GM18502 (cell line): ENCODE measurements at regions not wholly inside any gene's neighbourhood (a gene's known extent, or its start where the extent isn't known, plus 50 kb on each side); places are given as distances from the start of the nearest gene placed in this dataset.

Experiments
- ATAC-seq: cut with Tn5 transposase; IDR thresholded peaks from one replicate; pipeline ENCODE4 v1.9.1; 2021; ENCODE audit warnings: mild to moderate bottlenecking; ENCODE audit not compliant: unreplicated experiment, poor library complexity

DNA sequence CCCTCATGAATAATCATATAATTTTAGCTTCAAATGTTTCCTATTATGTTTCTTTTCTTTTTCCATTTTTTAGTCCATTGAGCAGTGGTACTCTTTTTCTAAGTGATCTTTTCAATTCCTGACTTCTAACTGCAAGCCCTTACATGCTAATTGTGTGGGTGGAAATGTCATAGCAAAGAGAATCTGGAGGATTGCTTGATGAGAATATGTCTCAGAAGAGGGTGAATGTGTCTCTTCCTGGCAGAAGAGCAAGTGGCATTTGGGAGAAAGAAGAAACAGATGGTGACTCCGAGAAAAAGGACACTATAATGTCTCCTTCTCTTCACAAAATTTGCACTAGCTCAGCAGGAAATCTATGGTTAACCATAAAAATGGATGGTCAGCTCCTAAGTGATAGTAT lies 2320.0 kb downstream of the PCDH9 start:
- no peak for ATAC-seq

DNA sequence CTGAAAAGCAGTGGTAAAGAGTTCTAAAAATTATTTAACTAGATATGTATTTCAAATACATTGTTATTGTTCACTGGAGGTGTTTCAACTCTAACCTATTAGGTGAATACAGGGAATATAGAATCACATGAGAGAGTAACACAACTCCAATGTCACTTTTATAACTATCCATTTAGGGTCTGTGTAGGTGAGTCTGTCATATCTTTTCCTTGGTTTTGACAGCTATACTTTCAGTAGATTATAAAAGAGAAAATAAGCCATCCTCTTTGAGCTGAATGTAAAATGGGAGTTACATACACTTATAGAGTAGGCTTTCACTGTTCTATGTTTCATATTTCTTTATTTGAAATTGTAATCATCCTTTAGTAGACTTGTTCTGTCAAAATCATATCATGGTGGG lies 2321.0 kb downstream of the PCDH9 start:
- no peak for ATAC-seq

GRCh38 chr13:64900039-64900438 lies 2330.1 kb downstream of the PCDH9 start:
- no peak for ATAC-seq

- ATAC-seq, result no peak
Measured at GRCh38 chr13:64884976-64885375, 2345.2 kb downstream of the PCDH9 start.

- ATAC-seq, result no peak
Measured at GRCh38 chr13:64877176-64877575, 2353.0 kb downstream of the PCDH9 start.

DNA sequence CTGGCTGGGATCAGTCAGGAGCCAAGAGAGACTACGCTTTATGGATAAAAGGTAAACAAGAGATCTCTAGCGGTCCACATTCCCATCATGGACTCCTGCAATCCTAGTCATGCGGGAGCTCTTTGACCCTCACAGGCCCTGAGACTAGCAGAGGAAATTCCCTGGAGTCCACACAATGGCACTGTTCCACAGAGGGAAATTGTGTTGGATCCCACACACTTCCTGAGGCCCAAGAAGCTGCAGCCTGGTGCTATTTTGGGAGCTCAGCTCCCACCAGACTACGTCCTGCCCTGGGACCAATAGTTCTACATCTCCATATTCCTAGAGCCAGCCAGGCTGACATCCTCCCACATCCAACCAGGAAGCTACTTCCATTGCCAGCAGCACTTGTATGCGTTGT lies 2358.4 kb downstream of the PCDH9 start:
- ATAC-seq, result no peak

- ATAC-seq, result no peak
Measured at GRCh38 chr13:64869539-64869938, 2360.6 kb downstream of the PCDH9 start.

GRCh38 chr13:64867856-64868255 lies 2362.3 kb downstream of the PCDH9 start:
- ATAC-seq, result no peak

DNA sequence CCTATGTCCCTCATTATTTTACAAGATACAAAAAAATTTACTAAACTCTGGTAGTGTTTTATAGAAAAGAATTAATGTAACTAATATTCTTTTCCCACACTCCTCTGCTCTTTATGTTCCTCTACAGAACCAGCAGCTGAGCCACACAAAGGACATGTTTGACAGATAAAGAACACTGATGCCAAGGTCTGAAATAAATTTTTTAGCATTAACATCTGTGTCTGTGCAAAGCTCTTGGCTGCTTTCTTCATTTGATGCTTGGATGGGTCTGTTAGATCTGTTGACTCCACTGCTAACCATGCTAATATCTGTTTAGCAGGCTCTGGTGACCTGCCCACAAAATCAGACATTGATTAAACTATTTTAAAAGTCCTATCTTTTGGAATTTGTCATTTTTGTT lies 2363.8 kb downstream of the PCDH9 start:
- no peak for ATAC-seq

DNA sequence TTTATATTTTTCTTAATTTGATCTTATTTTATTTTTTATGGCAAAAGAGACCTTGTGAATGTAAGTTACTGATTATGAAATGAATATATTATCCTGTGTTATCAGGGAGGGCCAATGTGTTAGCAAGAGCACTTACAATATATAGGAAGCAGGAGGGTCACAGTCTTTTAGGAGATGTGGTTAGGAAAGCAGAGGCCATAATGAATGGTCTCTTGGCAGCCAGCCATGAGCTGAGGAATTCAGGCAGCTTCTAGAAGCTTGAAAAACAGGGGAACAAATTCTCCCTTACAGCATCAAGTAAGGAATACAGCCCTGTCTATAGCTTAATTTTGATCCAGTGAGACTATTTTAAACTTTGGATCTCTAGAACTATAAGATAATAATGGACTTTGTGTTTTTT lies 2374.6 kb downstream of the PCDH9 start:
- ATAC-seq, result no peak

DNA sequence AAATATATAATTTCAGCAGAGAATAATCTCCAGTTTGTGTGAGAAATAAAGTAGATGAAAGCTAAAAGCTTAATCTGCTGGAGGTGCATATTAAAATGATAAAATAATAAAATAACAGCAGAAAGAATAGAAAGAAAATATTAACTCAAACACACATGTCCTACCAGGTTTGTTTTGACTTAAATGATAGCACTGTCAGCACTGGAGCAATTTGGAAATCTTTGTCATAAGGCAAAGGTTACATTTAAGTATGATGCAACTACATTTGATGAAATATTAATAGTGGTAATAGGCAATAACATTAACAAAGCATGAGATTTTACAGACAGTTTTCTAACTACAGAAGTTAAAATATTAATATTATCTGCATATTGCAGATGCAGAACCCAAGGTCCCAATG lies 2380.1 kb downstream of the PCDH9 start:
- no peak for ATAC-seq

DNA sequence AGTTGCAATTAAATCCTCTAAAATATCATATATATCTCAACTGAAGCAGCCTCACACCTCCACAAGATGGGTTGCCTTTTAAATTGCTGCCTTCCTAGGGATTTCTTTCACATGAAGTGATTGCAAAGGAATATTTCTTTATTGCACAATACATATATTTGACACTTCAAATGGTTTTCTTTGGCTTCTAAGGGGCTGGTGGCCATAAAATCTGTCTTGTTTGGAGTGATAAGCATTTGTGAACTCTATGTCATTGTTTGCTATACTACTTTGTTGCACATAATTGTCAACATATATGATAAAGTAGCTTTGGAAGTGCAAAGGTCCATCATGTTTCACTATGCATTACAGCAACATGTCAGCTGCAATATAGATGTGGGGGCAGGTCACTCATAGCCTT lies 2380.9 kb downstream of the PCDH9 start:
- no peak for ATAC-seq

- ATAC-seq, result no peak
Measured at GRCh38 chr13:64847767-64848166, 2382.4 kb downstream of the PCDH9 start.

GRCh38 chr13:64845110-64845509 lies 2385.0 kb downstream of the PCDH9 start:
- no peak for ATAC-seq

DNA sequence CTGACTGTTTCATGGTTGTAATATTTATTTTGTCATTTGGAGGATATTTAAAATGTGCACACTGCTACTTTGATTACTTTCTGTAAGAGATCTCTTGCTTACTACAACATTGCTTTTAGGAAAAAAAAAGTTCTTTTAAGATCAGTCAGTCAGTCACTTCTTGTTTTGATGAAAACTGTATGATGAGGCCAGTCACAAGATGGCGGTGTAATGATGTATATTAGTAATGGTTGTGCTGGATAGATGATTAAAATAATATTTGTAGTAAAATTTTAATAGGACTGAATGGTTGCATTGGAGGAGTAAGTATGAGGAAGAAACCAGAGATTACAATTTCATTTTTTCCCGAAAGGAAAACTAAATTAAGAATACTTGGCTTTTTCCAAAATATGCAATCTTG lies 2411.1 kb downstream of the PCDH9 start:
- ATAC-seq, result no peak

- ATAC-seq, result no peak
Measured at GRCh38 chr13:64817691-64818090, 2412.4 kb downstream of the PCDH9 start.

- ATAC-seq, result no peak
Measured at GRCh38 chr13:64810750-64811149, 2419.4 kb downstream of the PCDH9 start.

DNA sequence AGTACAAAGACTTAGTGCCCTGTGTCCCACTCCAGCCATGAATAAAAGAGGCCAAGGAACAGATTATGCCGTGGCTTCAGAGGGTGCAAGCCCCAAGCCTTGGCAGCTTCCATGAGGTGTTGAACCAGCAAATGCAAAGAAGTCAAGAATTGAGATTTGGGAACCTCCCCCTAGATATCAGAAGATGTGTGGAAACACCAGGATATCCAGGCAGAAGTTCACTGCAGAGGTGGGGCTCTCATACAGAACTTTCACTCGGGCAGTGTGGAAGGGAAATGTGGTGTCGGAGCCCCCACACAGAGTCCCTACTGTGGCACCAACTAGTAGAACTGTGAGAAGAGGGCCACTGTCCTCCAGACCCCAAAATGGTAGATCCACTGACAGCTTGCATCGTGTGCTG lies 2421.4 kb downstream of the PCDH9 start:
- ATAC-seq, result no peak

GRCh38 chr13:64801768-64802167 lies 2428.4 kb downstream of the PCDH9 start:
- ATAC-seq, result no peak

DNA sequence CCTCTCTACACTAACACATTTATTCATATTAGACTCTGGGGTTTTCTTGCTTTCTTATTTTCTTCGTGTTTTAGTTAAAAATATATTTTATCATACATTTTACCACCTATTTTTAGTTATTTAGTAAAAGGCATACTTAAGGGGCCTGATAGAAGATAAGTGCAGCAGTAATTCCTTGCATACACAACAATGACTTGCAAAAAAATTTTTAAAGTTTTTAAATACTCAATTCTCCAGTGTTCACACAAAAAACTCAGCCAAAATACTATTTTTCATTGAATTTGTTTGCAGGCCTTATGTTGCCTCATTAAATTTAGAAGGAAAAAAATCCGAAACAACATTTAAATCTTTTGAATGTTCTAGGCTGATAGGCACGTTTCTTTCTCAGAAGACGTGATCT lies 2431.7 kb downstream of the PCDH9 start:
- no peak for ATAC-seq

DNA sequence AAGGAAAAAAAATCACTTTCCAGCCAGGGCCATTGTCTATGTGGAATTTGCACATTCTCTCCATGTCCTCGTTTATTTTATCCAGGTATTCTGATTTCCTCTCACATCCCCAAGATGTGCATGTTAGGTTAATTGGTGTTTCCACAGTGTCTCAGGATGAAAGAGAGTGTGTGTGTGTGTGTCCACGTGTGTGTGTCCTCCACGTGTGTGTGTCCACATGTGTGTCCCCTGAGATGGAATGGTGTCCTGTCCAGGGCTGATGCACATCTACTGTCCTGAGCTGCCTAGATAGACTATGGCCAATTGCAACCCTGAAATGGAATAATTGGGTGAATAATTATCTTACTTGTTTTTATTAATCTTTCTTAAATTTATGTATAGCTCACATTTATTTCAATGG lies 2436.5 kb downstream of the PCDH9 start:
- ATAC-seq, result no peak

- ATAC-seq, result no peak
Measured at GRCh38 chr13:64793131-64793530, 2437.0 kb downstream of the PCDH9 start.

GRCh38 chr13:64791373-64791772 lies 2438.8 kb downstream of the PCDH9 start:
- ATAC-seq, result no peak
